ENCODE measurements at regions not wholly inside any gene's neighbourhood (a gene's known extent, or its start where the extent isn't known, plus 50 kb on each side); places are given as distances from the start of the nearest gene placed in this dataset.

- DNase-seq (ENCODE audit: low read depth, low spot score) = no peak
- in situ Hi-C loops (cut with HindIII; ENCODE audit: low sequenced_read_pairs) = no loop called here
- H3K4me3 ChIP-seq (ENCODE audit: low read depth, low read length) = no peak overlapping the region
- no peak for TF ChIP-seq CTCF (IDR thresholded peaks at IDR 0.05; ENCODE audit: low read depth, low read length)
These were observed 153.0 kb upstream of the CIBAR2 start for GRCh38 chr16:85265161-85265784.

GRCh38 chr16:85265810-85266209 is 153.5 kb upstream of the CIBAR2 start:
- no peak for DNase-seq (ENCODE audit: low read depth, low spot score)
- in situ Hi-C loops (cut with HindIII; ENCODE audit: low sequenced_read_pairs) = no loop called here
- no peak overlapping the region for H3K4me3 ChIP-seq (ENCODE audit: low read depth, low read length)
- no peak for TF ChIP-seq CTCF (IDR thresholded peaks at IDR 0.05; ENCODE audit: low read depth, low read length)

GRCh38 chr16:85266857-85267256 is 154.6 kb upstream of the CIBAR2 start:
- in situ Hi-C loops (cut with HindIII; ENCODE audit: low sequenced_read_pairs) = no loop called here
- no peak for TF ChIP-seq CTCF (IDR thresholded peaks at IDR 0.05; ENCODE audit: low read depth, low read length)
- no peak overlapping the region for H3K4me3 ChIP-seq (ENCODE audit: low read depth, low read length)
- no peak for DNase-seq (ENCODE audit: low read depth, low spot score)

- no peak for DNase-seq (ENCODE audit: low read depth, low spot score)
- H3K4me3 ChIP-seq (ENCODE audit: low read depth, low read length) = no peak overlapping the region
- no peak for TF ChIP-seq CTCF (IDR thresholded peaks at IDR 0.05; ENCODE audit: low read depth, low read length)
- in situ Hi-C loops (cut with HindIII; ENCODE audit: low sequenced_read_pairs) = no loop called here
These were observed 155.2 kb upstream of the CIBAR2 start for GRCh38 chr16:85267414-85267945.

GRCh38 chr16:85269165-85269564 is 156.9 kb upstream of the CIBAR2 start:
- in situ Hi-C loops (cut with HindIII; ENCODE audit: low sequenced_read_pairs) = no loop called here
- no peak for DNase-seq (ENCODE audit: low read depth, low spot score)
- H3K4me3 ChIP-seq (ENCODE audit: low read depth, low read length) = no peak overlapping the region
- no peak for TF ChIP-seq CTCF (IDR thresholded peaks at IDR 0.05; ENCODE audit: low read depth, low read length)

DNA sequence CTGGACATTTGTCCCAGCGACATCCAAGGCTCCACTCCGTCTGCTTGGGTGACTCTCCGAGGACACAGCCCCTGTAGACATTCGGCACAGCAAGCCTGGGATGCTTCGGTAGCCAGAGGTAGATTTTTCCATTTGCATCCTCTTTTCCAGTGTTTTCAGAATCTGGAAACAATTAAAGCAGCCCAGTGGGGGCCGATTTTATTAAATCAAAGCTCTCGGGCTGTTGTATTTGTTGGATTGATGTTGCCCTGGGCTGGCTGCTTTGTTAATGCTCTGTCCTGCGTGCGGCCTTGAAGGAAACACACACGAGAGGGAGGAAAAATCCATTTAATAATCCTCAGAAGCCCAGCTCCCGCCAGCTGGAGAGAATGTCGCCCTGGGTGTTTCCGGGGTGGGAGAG is 158.1 kb upstream of the CIBAR2 start:
- in situ Hi-C loops (cut with HindIII; ENCODE audit: low sequenced_read_pairs) = no loop called here
- no peak for DNase-seq (ENCODE audit: low read depth, low spot score)
- TF ChIP-seq CTCF (IDR thresholded peaks at IDR 0.05; ENCODE audit: low read depth, low read length) = no peak
- H3K4me3 ChIP-seq (ENCODE audit: low read depth, low read length) = no peak overlapping the region

Measured in astrocyte of the spinal cord (primary cell).